HFF-Myc (cell line): ENCODE measurements at regions not wholly inside any gene's neighbourhood (a gene's known extent, or its start where the extent isn't known, plus 50 kb on each side); places are given as distances from the start of the nearest gene placed in this dataset.

Source experiments
- DNase-seq: peaks from one replicate; pipeline ENCODE4 v3.0.0-alpha.2; 2011; ENCODE audit warnings: low read depth; ENCODE audit errors: extremely low read depth
- H3K4me3 ChIP-seq: replicated peaks from 2 replicates; pipeline ENCODE4 v1.5.1; 2011; ENCODE audit warnings: low read depth, mild to moderate bottlenecking, control low read depth, low read length
- TF ChIP-seq, protein P1 (sequence below): IDR thresholded peaks from 2 replicates; pipeline ENCODE4 v1.5.1; 2012; ENCODE audit warnings: mild to moderate bottlenecking, low read depth, low read length, control low read depth; ENCODE audit errors: missing control alignments

DNA sequence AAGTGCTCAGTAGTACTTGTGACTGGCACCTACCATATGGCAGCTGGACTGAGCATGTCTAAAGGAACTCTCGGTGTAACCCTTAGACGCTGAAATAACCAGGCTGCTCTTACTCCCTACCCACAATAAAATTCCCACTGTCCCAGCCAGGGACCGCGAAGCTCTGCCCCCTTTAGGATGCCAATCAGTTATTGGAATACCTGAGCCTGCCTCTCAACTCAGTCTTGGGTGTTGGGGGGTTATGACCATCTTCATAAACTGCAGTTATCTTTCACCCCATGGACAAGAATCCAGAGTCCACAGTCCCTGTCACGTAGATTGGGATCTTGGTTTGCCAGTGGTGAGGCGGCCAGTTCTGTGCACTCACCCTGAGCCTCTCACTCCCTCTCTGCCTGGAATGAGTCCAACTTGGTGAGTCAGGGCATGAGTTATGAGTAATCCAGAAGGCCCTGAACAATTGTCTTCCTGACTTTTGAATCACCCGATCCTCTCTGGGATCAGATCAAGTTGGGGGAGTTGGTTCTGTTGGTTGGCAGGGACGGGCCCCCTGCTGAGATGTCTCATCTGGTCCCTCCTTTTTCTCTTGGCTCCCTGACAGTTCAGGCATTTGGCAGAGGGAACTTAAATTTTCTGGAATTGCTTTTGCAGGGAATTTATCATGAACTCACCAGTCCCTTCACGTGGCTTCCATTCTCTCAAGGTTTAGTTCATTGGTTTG, 120.1 kb upstream of the UBE2E1 start:
- TF ChIP-seq, protein P1, sequence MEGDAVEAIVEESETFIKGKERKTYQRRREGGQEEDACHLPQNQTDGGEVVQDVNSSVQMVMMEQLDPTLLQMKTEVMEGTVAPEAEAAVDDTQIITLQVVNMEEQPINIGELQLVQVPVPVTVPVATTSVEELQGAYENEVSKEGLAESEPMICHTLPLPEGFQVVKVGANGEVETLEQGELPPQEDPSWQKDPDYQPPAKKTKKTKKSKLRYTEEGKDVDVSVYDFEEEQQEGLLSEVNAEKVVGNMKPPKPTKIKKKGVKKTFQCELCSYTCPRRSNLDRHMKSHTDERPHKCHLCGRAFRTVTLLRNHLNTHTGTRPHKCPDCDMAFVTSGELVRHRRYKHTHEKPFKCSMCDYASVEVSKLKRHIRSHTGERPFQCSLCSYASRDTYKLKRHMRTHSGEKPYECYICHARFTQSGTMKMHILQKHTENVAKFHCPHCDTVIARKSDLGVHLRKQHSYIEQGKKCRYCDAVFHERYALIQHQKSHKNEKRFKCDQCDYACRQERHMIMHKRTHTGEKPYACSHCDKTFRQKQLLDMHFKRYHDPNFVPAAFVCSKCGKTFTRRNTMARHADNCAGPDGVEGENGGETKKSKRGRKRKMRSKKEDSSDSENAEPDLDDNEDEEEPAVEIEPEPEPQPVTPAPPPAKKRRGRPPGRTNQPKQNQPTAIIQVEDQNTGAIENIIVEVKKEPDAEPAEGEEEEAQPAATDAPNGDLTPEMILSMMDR: no peak
- DNase-seq: peak; percentile 99

GRCh38 chr3:23686519-23686918, 119.2 kb upstream of the UBE2E1 start:
- TF ChIP-seq, protein P1: no peak
- H3K4me3 ChIP-seq: no peak overlapping the region
- no peak for DNase-seq

More for the DNA sequence above, 120.1 kb upstream of the UBE2E1 start:
- H3K4me3 ChIP-seq: no peak overlapping the region

GRCh38 chr3:23691357-23691895, 114.3 kb upstream of the UBE2E1 start:
- DNase-seq: no peak
- TF ChIP-seq, protein P1: no peak

DNA sequence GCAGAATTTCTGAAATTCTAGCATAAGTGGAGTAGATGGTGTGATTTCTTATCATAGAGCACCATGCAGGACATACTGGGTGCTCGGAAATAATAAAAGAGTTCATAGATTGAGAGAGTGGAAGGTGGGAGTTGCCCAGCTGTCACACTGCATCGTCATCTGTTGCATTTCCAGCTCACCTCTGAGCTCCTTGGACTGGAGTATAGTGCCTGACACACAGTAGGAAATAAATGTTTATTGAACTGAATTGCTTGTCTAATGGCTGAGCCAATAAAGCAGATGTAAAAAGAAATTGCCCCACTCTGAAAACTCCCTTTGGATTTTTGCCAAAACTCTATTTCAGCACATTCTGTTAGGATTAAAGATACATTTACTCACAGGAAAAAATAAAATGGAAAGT, 108.9 kb upstream of the UBE2E1 start:
- TF ChIP-seq, protein P1: no peak
- no peak for DNase-seq
- no peak overlapping the region for H3K4me3 ChIP-seq

More at GRCh38 chr3:23691357-23691895, 114.3 kb upstream of the UBE2E1 start:
- no peak overlapping the region for H3K4me3 ChIP-seq

- TF ChIP-seq, protein P1: no peak
- no peak overlapping the region for H3K4me3 ChIP-seq
- DNase-seq: no peak
Observed at GRCh38 chr3:23697416-23697815, 108.3 kb upstream of the UBE2E1 start.

DNA sequence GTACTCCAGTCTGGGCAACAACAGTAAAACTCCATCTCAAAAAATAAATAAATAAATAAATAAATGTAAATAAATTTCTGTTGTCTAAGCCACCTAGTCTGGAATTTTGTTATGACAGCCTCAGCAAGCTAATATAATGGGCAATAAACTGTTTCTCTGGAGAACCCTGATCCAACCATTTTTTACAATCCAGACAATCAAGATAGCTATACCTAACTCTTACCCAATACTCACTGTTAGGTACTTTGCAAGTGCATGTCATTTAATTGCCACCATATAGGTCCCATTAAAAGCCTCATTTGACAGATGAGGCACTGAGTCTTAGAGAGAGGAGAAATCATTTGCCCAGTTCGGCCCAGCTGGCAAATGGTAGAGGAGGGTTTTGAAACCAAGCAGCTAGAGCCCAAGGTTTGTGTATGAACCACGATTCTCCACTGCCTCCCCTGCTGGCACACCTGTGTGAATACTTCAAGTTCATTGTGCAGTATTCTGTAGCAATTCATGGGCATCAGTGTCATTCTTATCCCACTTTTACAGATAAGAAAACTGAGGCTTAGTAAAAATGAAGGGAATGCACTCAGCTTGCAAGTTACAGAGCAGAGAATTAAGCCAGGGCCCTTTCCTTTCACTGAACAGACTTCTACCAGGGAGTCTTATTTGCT, 107.0 kb upstream of the UBE2E1 start:
- TF ChIP-seq, protein P1: no peak
- DNase-seq: no peak

More for the DNA sequence above, 107.0 kb upstream of the UBE2E1 start:
- H3K4me3 ChIP-seq: no peak overlapping the region
